Stimulated activated CD8-positive, alpha-beta memory T cell treated with anti-CD3 and anti-CD28 coated beads, Interleukin-12 subunit alpha, Interleukin-12 subunit beta, amount 100 ng/mL, for 4 hours (primary cell): ENCODE measurements at regions not wholly inside any gene's neighbourhood (a gene's known extent, or its start where the extent isn't known, plus 50 kb on each side); places are given as distances from the start of the nearest gene placed in this dataset.

Experiments used
- DNase-seq: peaks from one replicate; pipeline ENCODE4 v3.0.0-alpha.2; 2020; ENCODE audit warnings: low read depth

- DNase-seq = no peak
Measured at GRCh38 chr4:123747016-123747415, 350.4 kb downstream of the SPRY1 start.

GRCh38 chr4:123748806-123749205, 352.2 kb downstream of the SPRY1 start:
- no peak for DNase-seq

- DNase-seq = no peak
Measured at GRCh38 chr4:123749383-123749782, 352.8 kb downstream of the SPRY1 start.

GRCh38 chr4:123750044-123750443, 353.4 kb downstream of the SPRY1 start:
- DNase-seq = no peak

- DNase-seq = no peak
Measured at GRCh38 chr4:123755655-123756054, 359.1 kb downstream of the SPRY1 start.

- no peak for DNase-seq
Measured at GRCh38 chr4:123767806-123768205, 371.2 kb downstream of the SPRY1 start.

- no peak for DNase-seq
Measured at GRCh38 chr4:123770884-123771283, 374.3 kb downstream of the SPRY1 start.

GRCh38 chr4:123776267-123776666, 379.7 kb downstream of the SPRY1 start:
- DNase-seq = no peak

- DNase-seq = no peak
Measured at GRCh38 chr4:123777373-123777772, 380.8 kb downstream of the SPRY1 start.

- no peak for DNase-seq
Measured at GRCh38 chr4:123783151-123783790, 386.7 kb downstream of the SPRY1 start.

- no peak for DNase-seq
Measured at GRCh38 chr4:123783921-123784320, 387.3 kb downstream of the SPRY1 start.

- DNase-seq = no peak
Measured at GRCh38 chr4:123784626-123785025, 388.0 kb downstream of the SPRY1 start.

GRCh38 chr4:123785538-123785937, 388.9 kb downstream of the SPRY1 start:
- no peak for DNase-seq

- DNase-seq = no peak
Measured at GRCh38 chr4:123786163-123786915, 389.7 kb downstream of the SPRY1 start.

- no peak for DNase-seq
Measured at GRCh38 chr4:123786920-123787319, 390.3 kb downstream of the SPRY1 start.

GRCh38 chr4:123787512-123788080, 391.0 kb downstream of the SPRY1 start:
- no peak for DNase-seq

GRCh38 chr4:123788577-123788976, 392.0 kb downstream of the SPRY1 start:
- no peak for DNase-seq

GRCh38 chr4:123790681-123791080, 394.1 kb downstream of the SPRY1 start:
- no peak for DNase-seq

- DNase-seq = no peak
Measured at GRCh38 chr4:123802082-123802645, 405.6 kb downstream of the SPRY1 start.

- DNase-seq = no peak
Measured at GRCh38 chr4:123802933-123803332, 406.3 kb downstream of the SPRY1 start.

GRCh38 chr4:123804196-123804721, 407.7 kb downstream of the SPRY1 start:
- DNase-seq = no peak

- DNase-seq = no peak
Measured at GRCh38 chr4:123806056-123806455, 409.5 kb downstream of the SPRY1 start.

- no peak for DNase-seq
Measured at GRCh38 chr4:123807187-123807586, 410.6 kb downstream of the SPRY1 start.
